ENCODE measurements at regions not wholly inside any gene's neighbourhood (a gene's known extent, or its start where the extent isn't known, plus 50 kb on each side); places are given as distances from the start of the nearest gene placed in this dataset.
A peak's percentile ranks its signal among the peaks of the same experiment; 100 is the strongest.
"Not testable (repeated sequence)": the region's sequence is repeated elsewhere in the genome, so short reads cannot be mapped to it uniquely, and the experiment has no call there.

DNA sequence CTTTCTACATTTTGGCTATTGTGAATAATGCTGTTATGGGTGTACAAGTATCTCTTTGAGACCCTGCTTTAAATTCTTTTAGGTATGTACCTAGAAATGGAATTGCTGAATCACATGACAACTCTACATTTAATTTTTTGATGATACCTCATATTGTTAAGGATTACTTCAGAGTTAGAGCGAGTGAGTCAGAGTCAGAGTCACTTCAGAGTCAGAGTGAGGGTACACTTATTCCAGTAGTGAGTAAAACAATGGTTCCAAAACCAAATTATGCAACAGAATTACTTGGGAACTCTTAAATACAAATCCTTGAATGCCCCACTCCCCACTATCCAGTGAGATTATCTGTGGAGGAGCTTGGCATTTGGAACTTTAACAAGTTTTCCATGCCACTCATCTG, 50.3 kb upstream of the SNRK start:
- no peak for DNase-seq

DNA sequence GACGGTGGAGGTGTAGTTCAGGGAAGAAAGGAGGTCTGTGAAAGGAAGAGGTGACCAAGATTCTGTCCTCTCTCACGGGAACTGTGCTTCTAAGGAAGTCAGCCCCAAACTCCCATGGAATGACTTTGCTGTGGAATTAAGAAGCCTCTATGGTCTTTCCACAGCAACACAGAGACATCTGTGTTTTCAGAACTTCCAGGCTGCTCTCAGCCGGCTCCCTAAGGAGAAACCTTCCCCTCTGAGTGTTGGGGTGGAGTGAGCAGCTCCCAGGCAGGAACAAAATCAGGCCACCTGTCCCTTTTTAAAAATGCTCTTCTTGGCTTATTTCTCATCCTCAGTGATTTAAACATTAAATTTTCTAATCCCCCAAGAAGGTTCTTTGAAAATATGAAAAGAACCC, 53.3 kb upstream of the SNRK start:
- DNase-seq: no peak

DNA sequence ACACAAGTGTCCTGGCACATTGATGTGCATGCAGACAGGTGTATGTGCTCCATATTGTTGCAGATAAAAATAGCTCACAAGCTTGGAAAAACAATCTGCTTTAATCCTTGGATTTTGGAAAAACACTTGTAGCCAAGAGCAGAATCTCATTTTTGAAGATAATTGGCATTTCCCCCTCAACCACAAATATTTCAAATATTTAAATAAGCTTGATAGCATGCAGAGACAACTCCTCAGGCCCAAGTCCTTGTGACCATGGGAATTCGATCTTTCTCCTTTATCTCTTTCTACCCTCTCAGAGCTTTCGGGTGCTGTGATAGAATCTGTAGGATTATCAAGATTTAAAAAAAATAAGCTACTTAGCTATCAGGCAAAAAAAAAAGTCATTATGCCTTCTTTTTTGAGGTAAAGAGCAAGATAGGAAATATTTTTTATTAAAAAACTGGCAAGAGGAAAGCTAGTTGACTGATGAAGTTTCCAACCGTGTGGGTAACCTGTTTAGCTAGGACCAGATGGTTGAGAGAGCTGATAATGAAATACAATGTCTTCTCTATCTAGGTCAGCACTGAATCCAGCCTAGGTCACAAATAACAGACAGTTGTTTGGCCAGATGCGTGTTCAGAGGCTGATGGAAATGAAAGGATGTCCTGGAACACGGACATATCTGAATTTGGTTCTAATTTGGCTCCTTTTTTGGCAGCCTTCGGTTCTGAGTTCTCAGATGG, 54.9 kb upstream of the SNRK start:
- no peak for DNase-seq

DNA sequence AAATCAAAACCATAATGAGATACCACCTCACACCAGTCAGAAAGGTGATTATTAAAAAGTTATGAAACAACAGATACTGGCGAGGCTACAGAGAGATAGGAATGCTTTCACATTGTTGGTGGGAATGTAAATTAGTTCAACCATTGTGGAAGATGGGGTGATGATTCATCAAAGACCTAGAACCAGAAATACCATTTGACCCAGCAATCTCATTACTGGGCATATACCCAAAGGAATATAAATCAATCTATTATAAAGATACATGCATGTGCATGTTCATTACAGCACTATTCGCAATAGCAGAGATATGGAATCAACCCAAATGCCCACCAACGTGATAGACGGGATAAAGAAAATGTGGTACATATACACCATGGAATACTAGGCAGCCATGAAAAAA, 56.5 kb upstream of the SNRK start:
- DNase-seq: not testable (repeated sequence)

DNA sequence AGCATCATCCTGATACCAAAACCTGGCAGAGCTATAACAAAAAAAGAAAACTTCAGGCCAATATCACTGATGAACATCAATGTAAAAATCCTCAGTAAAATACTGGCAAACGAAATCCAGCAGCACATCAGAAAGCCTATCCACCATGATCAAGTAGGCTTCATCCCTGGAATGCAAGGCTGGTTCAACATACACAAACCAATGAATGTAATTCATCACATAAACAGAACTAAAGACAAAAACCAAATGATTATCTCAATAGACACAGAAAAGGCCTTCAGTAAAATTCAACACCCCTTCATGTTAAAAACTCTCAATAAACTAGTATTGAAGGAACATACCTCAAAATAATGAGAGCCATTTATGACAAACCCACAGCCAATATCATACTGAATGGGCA, 58.7 kb upstream of the SNRK start:
- DNase-seq: not testable (repeated sequence)

DNA sequence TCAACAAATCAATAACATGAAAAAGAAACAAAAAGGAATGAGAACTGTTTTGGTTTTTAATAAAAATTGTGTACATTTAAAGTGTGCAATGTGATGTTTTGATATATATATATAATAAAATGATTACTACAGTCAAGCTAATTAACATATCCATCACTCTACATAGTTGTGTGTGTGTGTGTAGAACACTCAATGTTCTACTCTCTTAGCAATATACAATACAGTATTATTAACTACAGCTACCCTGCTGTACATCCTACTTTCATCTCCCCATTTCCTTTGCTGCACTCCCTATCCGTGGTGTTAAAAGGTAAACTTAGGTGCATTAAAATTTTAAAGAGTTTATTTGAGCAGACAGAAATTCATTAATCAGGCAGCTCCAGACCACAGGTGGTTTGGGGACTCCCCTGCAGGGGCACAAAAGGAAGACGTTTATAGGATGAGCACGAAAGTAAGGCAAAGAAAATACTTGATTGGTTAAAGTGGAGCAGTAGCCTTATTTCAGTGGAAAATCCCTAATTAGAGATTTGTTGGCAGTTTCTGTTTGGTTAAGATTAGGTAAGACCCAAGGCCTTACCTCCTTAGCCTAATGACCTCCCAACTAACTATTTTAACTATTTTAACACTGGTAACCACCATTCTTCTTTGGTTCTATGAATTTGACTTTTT, 61.8 kb upstream of the SNRK start:
- DNase-seq: no peak

DNA sequence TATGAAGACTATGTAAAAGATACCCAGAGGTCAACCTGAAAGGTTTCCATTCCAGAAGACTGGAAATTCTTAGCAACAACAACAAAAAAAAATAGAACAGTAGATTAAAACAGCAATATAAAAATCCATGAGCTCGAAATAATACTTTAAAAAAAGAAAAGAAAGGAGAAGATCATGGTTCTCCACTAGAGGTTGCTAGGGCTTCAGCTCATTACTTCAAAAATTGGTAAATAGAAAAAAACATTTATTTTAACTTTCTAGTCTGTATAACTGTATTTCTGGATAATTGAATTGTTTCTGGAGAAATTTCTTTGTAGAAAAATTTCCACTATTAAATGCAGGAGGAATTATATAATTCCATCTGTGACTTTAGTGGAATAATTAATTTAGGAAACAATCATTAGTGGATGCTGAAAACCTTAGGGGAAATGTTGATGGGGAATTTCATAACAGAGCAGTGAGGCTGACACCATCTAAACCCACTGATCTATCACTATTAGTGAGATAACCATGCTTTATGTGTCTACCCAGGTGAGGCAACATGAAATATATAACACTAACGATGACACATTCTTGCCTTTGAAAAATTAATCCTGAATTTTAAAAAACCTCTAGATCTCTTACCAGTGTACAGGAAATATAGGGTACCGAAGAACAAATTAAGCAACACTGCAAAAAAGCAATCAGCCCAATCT, 62.5 kb upstream of the SNRK start:
- no peak for DNase-seq

DNA sequence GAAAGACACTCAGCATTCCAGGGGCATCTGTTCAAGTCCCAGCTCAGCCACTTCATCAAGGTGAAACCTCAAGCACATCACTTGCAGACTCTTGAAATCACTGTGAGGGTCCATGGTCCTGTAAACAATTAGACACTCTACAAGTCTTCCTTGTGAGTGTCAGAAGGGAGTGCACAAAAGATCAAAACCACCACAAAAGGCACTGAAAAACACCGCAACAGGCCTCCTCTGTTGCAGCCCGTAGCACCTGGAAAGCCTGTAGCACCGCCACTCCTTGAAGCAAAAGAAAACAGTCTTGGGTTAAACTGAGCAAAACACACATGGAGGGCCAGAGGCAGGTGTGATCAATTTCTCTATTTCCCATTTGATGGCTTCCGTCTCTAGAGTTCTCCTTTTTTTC, 63.8 kb upstream of the SNRK start:
- no peak for DNase-seq

DNA sequence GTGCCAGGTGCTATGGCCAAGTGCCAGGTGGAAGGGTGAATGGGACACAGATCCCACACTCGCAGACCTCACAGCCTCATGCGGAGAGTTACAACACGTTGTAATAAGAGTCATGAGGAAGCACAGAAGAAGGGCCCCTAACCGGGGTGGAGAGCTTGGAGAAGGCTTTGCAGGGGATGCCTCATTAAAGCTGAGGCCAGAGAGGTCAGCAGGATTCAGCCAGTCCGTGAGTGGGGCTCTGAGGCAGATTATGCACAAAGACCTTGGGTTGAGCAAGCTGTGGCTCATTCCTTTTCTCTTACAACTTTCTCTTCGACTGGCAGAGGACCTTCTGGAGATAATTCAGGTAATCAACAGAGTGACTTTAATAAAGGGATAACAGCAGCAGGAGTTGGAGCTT, 65.3 kb upstream of the SNRK start:
- DNase-seq: no peak

DNA sequence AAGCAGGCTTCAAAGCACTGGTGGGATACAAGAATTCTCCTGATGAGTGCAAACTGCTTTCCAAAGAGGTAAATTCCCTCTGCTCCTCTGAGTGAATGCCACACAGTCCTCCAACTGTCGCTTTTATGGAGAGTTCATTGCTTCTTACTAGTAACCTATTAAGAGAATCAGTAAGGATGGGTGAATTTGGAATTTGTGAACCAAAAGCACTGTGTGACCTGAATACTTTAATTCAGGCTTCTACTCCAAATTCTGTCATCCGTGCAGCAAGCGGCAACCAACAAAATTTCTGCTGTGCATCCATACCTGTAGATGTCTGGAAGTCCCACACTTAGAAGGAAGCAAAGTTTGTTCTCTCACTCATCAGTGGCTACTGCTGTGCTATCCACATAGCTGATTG, 66.7 kb upstream of the SNRK start:
- no peak for DNase-seq

DNA sequence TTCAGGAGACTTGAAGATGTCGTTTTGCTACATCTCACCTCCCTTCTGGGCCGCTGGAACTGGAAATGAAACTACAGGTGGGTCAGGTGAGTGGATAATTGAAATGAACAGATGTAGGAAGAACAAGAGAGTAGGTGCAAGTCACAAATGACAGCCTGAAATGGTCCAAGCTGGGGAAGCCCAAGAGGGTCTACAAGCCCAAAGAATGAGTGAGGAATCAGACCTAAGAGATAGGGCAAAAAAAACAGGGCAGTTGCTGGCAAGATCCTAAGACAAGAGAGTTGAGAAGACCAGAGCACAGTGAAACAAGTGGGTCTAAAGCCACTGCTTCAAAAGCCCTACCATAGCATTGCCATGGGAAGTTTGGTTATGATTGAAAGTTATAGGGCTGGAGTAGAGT, 67.4 kb upstream of the SNRK start:
- no peak for DNase-seq

DNA sequence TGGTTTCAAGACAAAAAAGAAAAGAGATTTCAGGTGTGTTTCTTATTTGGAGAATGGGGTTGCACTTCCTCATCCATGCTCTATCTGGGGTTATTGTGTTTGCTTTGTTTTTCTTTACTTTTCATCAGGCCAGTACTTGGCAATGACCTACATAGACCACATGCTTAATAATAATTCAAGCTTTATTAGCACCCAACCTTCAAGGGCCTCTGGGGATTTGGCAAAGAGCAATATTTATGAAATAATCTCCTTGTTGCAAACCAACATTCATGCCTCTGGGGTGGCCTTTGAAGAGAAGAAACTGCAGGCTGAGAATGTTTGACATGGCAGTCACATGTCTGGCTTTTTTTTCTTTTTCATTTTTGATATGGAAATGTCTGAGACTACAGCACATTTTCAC, 68.2 kb upstream of the SNRK start:
- DNase-seq: no peak

DNA sequence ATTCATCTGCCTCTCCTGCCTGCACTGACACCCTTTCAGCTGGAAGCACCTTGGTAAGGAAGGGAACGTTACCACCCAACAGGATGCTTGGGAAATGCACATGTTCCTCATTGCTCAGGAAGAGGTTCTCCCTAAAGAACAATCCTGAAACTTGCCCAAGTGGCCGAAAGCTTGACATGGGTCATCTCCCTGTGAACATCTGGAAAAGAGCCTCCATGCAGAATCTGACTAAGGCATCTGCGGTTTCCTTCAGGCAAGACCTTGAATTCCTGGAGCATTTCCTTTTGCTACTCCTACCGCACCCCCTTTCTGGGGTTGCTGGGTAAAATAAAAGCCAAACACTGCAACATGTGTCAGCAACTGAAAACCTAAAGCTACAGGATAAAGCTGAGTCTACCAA, 68.7 kb upstream of the SNRK start:
- no peak for DNase-seq

DNA sequence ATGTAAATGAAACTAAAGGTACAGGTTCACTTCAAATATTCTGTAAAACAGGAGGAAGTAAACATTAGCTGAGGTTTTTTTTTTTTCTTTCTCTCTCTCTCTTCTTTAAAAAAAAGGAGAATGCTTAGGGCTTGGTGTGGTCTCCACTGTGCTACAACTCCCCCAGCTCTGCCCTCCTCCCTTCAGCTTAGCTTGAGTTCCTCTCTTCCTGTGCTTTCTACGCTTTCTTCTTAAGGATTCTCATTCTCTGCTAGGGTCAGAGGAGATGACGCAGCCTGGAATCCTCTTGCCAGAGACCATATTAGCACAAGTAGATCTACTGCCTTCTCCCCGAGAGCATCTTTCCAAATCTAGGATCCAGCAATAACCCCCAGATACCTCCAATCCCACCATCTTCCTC, 69.1 kb upstream of the SNRK start:
- DNase-seq: no peak

DNA sequence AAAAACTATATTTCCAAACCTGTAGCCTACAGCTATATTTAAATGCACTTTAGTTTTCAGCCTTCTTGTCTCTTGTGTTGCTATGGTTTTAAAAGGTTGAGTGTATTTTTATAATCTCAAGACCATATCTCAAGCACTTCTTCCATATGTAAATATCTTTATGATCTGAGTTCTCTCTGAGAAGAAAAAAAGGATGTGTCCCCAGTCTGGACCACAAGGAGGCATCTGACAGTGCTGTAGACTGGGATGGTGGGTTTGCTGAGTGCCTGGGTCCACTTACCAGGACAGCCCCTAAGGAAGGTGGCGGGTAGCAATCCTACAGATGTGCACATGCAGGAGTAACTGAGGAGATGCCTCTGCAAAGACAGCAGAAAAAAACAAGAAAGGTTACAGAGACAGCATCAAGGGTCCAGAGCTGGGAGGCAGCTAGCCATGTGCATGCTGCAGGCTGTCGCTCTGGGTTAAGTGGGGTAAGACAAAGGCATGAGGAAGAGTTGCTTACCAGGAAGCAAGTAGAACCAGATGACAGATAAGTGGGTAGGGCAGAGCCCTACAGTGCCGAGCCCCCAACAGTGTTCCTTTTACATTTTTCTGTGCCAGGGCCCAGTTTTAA, 70.6 kb upstream of the SNRK start:
- no peak for DNase-seq

DNA sequence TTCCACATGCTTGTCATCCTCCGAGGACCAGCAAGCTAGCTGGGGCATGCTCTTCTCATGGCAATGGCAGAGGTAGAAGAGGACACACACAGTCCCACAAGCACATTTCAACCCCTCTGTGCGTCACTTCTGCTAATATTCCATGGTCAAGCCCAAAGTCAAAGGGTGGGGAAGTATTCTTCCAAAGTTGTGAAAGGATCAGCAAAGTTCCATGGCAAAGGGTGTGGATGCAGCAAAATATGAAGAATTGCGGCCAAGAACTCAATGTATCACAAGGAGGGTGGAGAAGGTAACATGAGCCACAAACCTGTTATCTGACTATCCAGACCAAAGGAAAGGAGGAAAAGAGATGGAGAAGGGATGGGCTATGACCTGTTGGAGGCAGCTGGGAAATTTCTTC, 71.2 kb upstream of the SNRK start:
- no peak for DNase-seq

DNA sequence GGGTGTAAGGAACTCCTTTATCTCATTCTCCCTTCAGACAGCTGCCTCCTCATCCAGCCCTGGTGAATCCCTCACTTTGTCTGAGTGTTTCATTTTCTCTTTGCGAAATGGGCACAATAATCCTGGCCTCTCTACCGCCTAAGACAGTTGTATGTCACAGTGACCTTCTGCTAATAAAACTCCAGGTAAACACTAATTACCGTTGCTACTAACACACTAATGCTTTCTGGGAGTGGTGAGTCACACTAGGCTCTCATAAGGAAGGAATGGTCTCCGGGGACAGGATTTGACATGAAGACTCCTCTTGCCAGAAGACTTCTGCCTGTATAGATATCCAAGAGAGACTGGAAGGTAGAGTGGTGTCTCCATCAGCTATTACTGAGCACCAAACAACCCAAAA, 71.7 kb upstream of the SNRK start:
- no peak for DNase-seq

DNA sequence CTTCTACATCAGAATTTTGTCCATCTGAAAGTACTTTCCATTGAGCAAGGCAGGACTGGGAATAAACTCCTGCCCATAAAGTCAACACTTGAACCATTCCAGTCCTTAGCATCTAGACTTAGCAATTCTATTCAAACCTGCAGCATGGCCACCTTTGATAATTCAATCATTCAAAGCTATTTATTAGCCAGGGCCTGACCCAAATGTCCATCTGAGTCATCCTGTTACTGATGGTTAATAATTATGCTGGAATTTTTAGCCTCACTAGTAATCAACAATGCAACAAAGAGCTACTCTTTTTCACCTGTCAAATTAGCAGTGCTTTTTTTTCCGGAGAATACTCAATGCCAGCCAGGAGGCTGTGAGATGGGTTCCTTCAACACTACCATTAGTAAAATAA, 72.7 kb upstream of the SNRK start:
- peak; percentile 17 for DNase-seq

DNA sequence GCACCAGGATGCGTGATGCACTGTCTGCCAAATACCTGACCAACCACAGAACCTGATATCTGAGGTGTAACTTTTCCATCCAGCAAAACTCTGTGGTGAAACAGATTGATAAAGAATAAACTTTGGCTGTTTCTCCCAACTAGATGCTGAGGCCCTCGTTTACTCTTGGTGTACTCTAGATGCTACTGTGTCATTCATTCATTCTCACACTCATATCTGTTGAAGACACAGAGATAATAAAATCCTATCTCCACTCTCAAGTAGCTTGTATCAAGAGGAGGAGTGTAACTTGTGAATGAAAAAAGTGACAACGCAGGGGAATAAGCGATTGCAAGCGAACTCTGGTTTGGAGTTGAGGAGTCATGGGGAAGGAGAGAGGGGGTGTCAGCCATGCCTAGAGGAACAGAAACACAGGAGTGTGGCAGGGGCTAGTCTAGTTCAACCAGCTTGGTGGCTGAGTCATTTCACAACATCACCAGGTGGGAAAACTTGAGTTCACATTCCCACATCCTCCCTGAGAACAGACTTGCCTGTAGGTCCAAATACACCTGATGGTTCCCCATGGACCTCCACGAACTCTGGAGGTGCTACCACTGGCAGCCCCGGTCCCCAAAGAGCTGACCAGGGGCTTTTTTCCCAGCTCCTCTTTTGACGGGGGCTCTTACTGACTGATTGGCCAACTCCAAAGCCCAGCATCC, 73.3 kb upstream of the SNRK start:
- DNase-seq: no peak

DNA sequence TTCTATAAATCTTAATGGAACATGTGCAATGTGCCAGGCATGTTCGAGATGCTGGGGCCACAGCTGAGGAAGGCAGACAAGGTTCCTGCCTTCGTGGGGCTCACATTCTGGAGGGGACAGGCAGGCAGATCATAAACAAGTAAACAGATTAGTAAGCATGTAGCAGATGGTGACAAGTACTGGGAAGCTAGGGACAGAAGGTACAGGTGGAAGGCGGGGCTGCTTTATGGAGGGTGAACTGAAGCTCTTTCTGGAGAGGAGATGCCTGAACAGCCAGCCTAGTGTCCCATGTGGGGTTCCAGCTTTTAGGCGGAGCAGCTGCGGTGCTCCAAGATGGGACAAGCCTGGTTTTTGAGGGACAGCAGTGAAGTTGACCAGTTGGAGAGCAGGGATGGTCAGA, 74.7 kb upstream of the SNRK start:
- no peak for DNase-seq

DNA sequence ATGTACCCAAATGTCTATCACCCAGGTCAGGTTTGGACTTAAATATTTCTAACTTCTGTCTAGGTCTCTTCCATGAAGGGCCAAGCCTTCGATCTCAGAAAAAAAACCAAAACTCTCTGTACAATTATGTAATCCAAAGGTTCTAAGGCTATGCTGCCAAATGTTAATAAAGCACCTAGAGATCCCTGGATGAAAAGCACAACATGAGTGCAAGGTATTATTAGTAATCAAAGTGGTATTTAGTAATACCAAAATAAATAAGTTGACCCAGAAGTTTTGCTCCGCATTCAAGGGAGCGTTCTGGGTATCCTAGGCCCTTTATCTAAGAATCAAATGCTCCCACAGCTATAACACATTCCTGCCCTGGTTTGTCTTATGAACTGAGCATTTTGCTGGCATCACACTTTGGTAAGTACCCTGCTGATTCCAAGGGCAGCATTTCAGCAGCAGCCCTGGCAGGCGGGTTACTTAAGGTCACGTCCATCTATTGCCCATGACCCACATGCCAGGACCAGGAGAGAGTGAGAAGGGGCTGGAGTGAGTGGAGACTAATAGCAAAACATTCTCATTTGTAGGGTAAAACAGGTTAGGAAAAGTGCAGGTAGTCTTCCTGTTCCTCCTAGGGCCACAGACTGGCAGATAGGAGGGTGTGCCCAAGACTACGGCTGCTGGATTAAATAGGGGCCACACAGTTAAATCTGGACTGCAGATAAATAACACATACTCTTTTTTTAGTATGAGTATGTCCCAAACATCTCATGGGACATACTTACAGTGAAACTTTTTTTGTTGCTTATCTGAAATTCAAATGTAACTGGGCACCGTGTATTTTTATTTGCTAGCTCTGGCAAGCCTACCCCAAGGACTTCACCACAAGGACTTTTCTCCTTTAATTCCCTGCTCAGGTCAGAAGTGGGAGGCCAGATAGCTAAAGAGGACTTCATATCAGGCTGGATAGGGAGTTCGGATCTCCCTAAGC, 76.0 kb upstream of the SNRK start:
- no peak for DNase-seq

Data from renal pelvis (tissue), 1 donor.